HUDEP-2 (cell line): ENCODE measurements at regions not wholly inside any gene's neighbourhood (a gene's known extent, or its start where the extent isn't known, plus 50 kb on each side); places are given as distances from the start of the nearest gene placed in this dataset.

Source experiments
- DNase-seq, 76 experiments: peaks; one replicate each; lab custom pipeline; 2025; ENCODE audit not compliant: unreplicated experiment in 76 of 76; lab: John Stamatoyannopoulos, UW

- no peak for DNase-seq
Observed at GRCh38 chr7:45501791-45502190, 72.4 kb upstream of the ADCY1 start.

GRCh38 chr7:45506059-45506458, 68.1 kb upstream of the ADCY1 start:
- no peak for DNase-seq

- no peak for DNase-seq
Observed at GRCh38 chr7:45509222-45509621, 64.9 kb upstream of the ADCY1 start.

GRCh38 chr7:45511721-45512597, 62.2 kb upstream of the ADCY1 start:
- no peak for DNase-seq

DNA sequence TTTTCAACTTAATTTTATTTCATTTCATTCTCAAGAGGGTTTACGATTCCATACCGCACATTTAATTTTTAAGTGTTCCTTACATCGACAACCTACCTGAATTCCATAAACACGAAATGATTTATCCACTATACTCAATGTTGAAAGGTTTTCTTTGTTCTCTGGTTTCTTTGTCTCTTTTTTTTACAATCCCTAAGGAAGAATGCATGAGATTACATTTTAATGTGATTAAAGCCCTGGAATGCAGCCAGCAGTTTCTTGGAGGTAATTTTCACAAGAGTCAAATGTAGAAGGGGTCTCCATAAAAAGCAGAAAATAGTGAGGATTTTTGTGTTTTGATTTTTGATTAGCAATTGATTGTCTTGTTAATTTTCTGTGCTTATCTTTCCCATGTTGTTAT, 59.2 kb upstream of the ADCY1 start:
- no peak for DNase-seq

DNA sequence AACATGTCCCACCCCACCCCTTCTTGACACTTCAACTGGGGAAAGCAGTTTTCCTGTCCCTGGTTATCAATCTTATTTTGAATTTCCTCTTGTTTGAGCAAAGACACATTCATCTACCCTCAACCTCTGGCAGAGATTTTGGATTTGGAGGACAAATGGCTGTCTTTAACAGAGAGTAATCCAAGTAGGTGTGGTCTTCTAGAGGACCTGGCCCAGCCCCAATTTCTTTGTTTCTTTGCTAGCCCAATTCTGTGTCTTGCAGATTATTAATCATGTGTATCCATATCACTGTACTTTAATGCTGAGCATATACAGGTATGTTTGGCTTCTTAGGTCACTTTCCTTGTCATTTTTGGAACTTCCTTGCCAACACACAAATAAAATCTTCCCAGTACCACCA, 58.8 kb upstream of the ADCY1 start:
- DNase-seq, result no peak
